ENCODE measurements at regions not wholly inside any gene's neighbourhood (a gene's known extent, or its start where the extent isn't known, plus 50 kb on each side); places are given as distances from the start of the nearest gene placed in this dataset.

- ATAC-seq (no peak), DNase-seq (no peak)
- no peaks in the 10 kb centered on the region for H3K27me3 Mint-ChIP-seq
- H3K36me3 Mint-ChIP-seq (ENCODE audit: low read depth) = no peaks in the 10 kb centered on the region
- H3K27ac Mint-ChIP-seq = no peak overlapping the region
- POLR2A ChIA-PET = no interaction called here
- no peak overlapping the region for H3K4me3 Mint-ChIP-seq
- no peaks in the 10 kb centered on the region for H3K4me1 Mint-ChIP-seq
- CTCF ChIA-PET = no interaction called here
- intact Hi-C loops (cut with DNase I, micrococcal nuclease) = no loop called here
- H3K9me3 Mint-ChIP-seq (ENCODE audit: low read depth) = peaks cover 8% of the 10 kb centered on the region
Observed at GRCh38 chr10:44640429-44640828, 255.5 kb upstream of the CXCL12 start.

- H3K27me3 Mint-ChIP-seq = peaks cover 5% of the 10 kb centered on the region
- POLR2A ChIA-PET = no interaction called here
- no peak overlapping the region for H3K27ac Mint-ChIP-seq
- H3K4me3 Mint-ChIP-seq = no peak overlapping the region
- DNase-seq (no peak), ATAC-seq (no peak)
- no peaks in the 10 kb centered on the region for H3K4me1 Mint-ChIP-seq
- CTCF ChIA-PET = no interaction called here
- peaks cover 6% of the 10 kb centered on the region for H3K9me3 Mint-ChIP-seq (ENCODE audit: low read depth)
- H3K36me3 Mint-ChIP-seq (ENCODE audit: low read depth) = no peaks in the 10 kb centered on the region
- intact Hi-C loops (cut with DNase I, micrococcal nuclease) = no loop called here
Observed at GRCh38 chr10:44647473-44647872, 262.6 kb upstream of the CXCL12 start.

- Mint-ChIP-seq H3K9me3 (ENCODE audit: low read depth) (peaks cover 6% of the 10 kb centered on the region), H3K27ac (no peak overlapping the region), H3K27me3 (peaks cover 5% of the 10 kb centered on the region), H3K36me3 (ENCODE audit: low read depth) (no peaks in the 10 kb centered on the region), H3K4me3 (no peak overlapping the region), H3K4me1 (no peaks in the 10 kb centered on the region)
- DNase-seq (no peak), ATAC-seq (no peak)
- ChIA-PET CTCF (no interaction called here), POLR2A (no interaction called here)
- intact Hi-C loops (cut with DNase I, micrococcal nuclease) = no loop called here
Observed at GRCh38 chr10:44647877-44648542, 263.1 kb upstream of the CXCL12 start.

GRCh38 chr10:44650691-44651661, 260.2 kb upstream of the TMEM72 start:
- no peak for ATAC-seq

GRCh38 chr10:44651834-44652233, 259.3 kb upstream of the TMEM72 start:
- no peak for DNase-seq
- Mint-ChIP-seq H3K4me3 (no peak overlapping the region), H3K4me1 (no peaks in the 10 kb centered on the region), H3K9me3 (ENCODE audit: low read depth) (no peaks in the 10 kb centered on the region), H3K27ac (no peak overlapping the region), H3K36me3 (ENCODE audit: low read depth) (no peaks in the 10 kb centered on the region), H3K27me3 (peaks cover 5% of the 10 kb centered on the region)
- ChIA-PET POLR2A (no interaction called here), CTCF (no interaction called here)
- ATAC-seq = no peak
- intact Hi-C loops (cut with DNase I, micrococcal nuclease) = no loop called here

More at GRCh38 chr10:44650691-44651661, 260.2 kb upstream of the TMEM72 start:
- no peaks in the 10 kb centered on the region for H3K36me3 Mint-ChIP-seq (ENCODE audit: low read depth)
- DNase-seq = no peak
- H3K4me1 Mint-ChIP-seq = no peaks in the 10 kb centered on the region
- H3K9me3 Mint-ChIP-seq (ENCODE audit: low read depth) = no peaks in the 10 kb centered on the region
- peaks cover 5% of the 10 kb centered on the region for H3K27me3 Mint-ChIP-seq
- POLR2A ChIA-PET = no interaction called here
- no peak overlapping the region for H3K4me3 Mint-ChIP-seq
- no peak overlapping the region for H3K27ac Mint-ChIP-seq
- intact Hi-C loops (cut with DNase I, micrococcal nuclease) = no loop called here
- CTCF ChIA-PET = no interaction called here

GRCh38 chr10:44659320-44659719, 251.8 kb upstream of the TMEM72 start:
- no peaks in the 10 kb centered on the region for H3K4me1 Mint-ChIP-seq

GRCh38 chr10:44660271-44660670, 250.9 kb upstream of the TMEM72 start:
- no peak overlapping the region for H3K4me3 Mint-ChIP-seq
- ATAC-seq (no peak), DNase-seq (no peak)
- POLR2A ChIA-PET = no interaction called here
- H3K27ac Mint-ChIP-seq = no peak overlapping the region
- H3K4me1 Mint-ChIP-seq = no peaks in the 10 kb centered on the region
- H3K36me3 Mint-ChIP-seq (ENCODE audit: low read depth) = no peaks in the 10 kb centered on the region
- peaks cover 10% of the 10 kb centered on the region for H3K27me3 Mint-ChIP-seq
- no peaks in the 10 kb centered on the region for H3K9me3 Mint-ChIP-seq (ENCODE audit: low read depth)
- intact Hi-C loops (cut with DNase I, micrococcal nuclease) = no loop called here
- CTCF ChIA-PET = no interaction called here

More at GRCh38 chr10:44659320-44659719, 251.8 kb upstream of the TMEM72 start:
- intact Hi-C loops (cut with DNase I, micrococcal nuclease) = no loop called here
- ATAC-seq (no peak), DNase-seq (no peak)
- ChIA-PET POLR2A (no interaction called here), CTCF (no interaction called here)
- peaks cover 8% of the 10 kb centered on the region for H3K27me3 Mint-ChIP-seq
- H3K4me3 Mint-ChIP-seq = no peak overlapping the region
- no peaks in the 10 kb centered on the region for H3K9me3 Mint-ChIP-seq (ENCODE audit: low read depth)
- H3K27ac Mint-ChIP-seq = no peak overlapping the region
- H3K36me3 Mint-ChIP-seq (ENCODE audit: low read depth) = no peaks in the 10 kb centered on the region

- DNase-seq (no peak), ATAC-seq (no peak)
- ChIA-PET POLR2A (no interaction called here), CTCF (no interaction called here)
- no peaks in the 10 kb centered on the region for H3K4me1 Mint-ChIP-seq
- no peaks in the 10 kb centered on the region for H3K9me3 Mint-ChIP-seq (ENCODE audit: low read depth)
- no peak overlapping the region for H3K4me3 Mint-ChIP-seq
- H3K27me3 Mint-ChIP-seq = peaks cover 10% of the 10 kb centered on the region
- H3K36me3 Mint-ChIP-seq (ENCODE audit: low read depth) = no peaks in the 10 kb centered on the region
- no peak overlapping the region for H3K27ac Mint-ChIP-seq
- intact Hi-C loops (cut with DNase I, micrococcal nuclease) = no loop called here
Observed at GRCh38 chr10:44662051-44662450, 249.1 kb upstream of the TMEM72 start.

GRCh38 chr10:44668336-44668735, 242.8 kb upstream of the TMEM72 start:
- no peaks in the 10 kb centered on the region for H3K4me1 Mint-ChIP-seq
- DNase-seq (no peak), ATAC-seq (no peak)
- ChIA-PET POLR2A (no interaction called here), CTCF (no interaction called here)
- no peak overlapping the region for H3K27ac Mint-ChIP-seq
- peaks cover 3% of the 10 kb centered on the region for H3K9me3 Mint-ChIP-seq (ENCODE audit: low read depth)
- H3K27me3 Mint-ChIP-seq = peaks cover 3% of the 10 kb centered on the region
- intact Hi-C loops (cut with DNase I, micrococcal nuclease) = no loop called here
- H3K36me3 Mint-ChIP-seq (ENCODE audit: low read depth) = no peaks in the 10 kb centered on the region
- no peak overlapping the region for H3K4me3 Mint-ChIP-seq

GRCh38 chr10:44671319-44671718, 239.8 kb upstream of the TMEM72 start:
- H3K36me3 Mint-ChIP-seq (ENCODE audit: low read depth) = no peaks in the 10 kb centered on the region
- H3K4me1 Mint-ChIP-seq = no peaks in the 10 kb centered on the region
- ATAC-seq (no peak), DNase-seq (no peak)
- no peak overlapping the region for H3K27ac Mint-ChIP-seq
- peaks cover 3% of the 10 kb centered on the region for H3K9me3 Mint-ChIP-seq (ENCODE audit: low read depth)
- ChIA-PET POLR2A (no interaction called here), CTCF (no interaction called here)
- no peaks in the 10 kb centered on the region for H3K27me3 Mint-ChIP-seq
- H3K4me3 Mint-ChIP-seq = no peak overlapping the region
- intact Hi-C loops (cut with DNase I, micrococcal nuclease) = no loop called here

GRCh38 chr10:44673245-44673983, 237.7 kb upstream of the TMEM72 start:
- no peak for DNase-seq
- ChIA-PET POLR2A (interaction anchor here (0.6 kb wide), 1 partner anchor 601 kb away, joined by 3 read pairs; no protein-coding TSS in a partner anchor), CTCF (no interaction called here)

More at GRCh38 chr10:44673245-44673983, 237.7 kb upstream of the TMEM72 start:
- no peaks in the 10 kb centered on the region for H3K36me3 Mint-ChIP-seq (ENCODE audit: low read depth)
- no peak for ATAC-seq
- H3K4me1 Mint-ChIP-seq = no peaks in the 10 kb centered on the region
- intact Hi-C loops (cut with DNase I, micrococcal nuclease) = no loop called here
- H3K4me3 Mint-ChIP-seq = no peak overlapping the region
- H3K9me3 Mint-ChIP-seq (ENCODE audit: low read depth) = peaks cover 3% of the 10 kb centered on the region
- H3K27ac Mint-ChIP-seq = no peak overlapping the region
- H3K27me3 Mint-ChIP-seq = no peaks in the 10 kb centered on the region
